Activated effector memory CD4-positive, alpha-beta T cell treated with anti-CD3 and anti-CD28 coated beads, Interleukin-2, amount 50 U/mL, for 16 hours (primary cell): ENCODE measurements at regions not wholly inside any gene's neighbourhood (a gene's known extent, or its start where the extent isn't known, plus 50 kb on each side); places are given as distances from the start of the nearest gene placed in this dataset.
A peak's percentile ranks its signal among the peaks of the same experiment; 100 is the strongest.
"Not testable (repeated sequence)": the region's sequence is repeated elsewhere in the genome, so short reads cannot be mapped to it uniquely, and the experiment has no call there.

ENCODE experiments used
- DNase-seq: peaks from one replicate; pipeline ENCODE4 v3.0.0-alpha.2; 2020

GRCh38 chr6:2363211-2363610 lies 117.8 kb upstream of the GMDS start:
- no peak for DNase-seq

GRCh38 chr6:2361195-2361594 lies 115.8 kb upstream of the GMDS start:
- no peak for DNase-seq

- DNase-seq: no peak
Measured at GRCh38 chr6:2360716-2361115, 115.3 kb upstream of the GMDS start.

- no peak for DNase-seq
Measured at GRCh38 chr6:2360126-2360525, 114.7 kb upstream of the GMDS start.

GRCh38 chr6:2355150-2355549 lies 109.7 kb upstream of the GMDS start:
- DNase-seq: no peak

GRCh38 chr6:2354138-2354491 lies 108.7 kb upstream of the GMDS start:
- no peak for DNase-seq

GRCh38 chr6:2353412-2354137 lies 108.2 kb upstream of the GMDS start:
- DNase-seq: peak; percentile 76

- no peak for DNase-seq
Measured at GRCh38 chr6:2351807-2352431, 106.5 kb upstream of the GMDS start.

GRCh38 chr6:2351090-2351489 lies 105.7 kb upstream of the GMDS start:
- DNase-seq: no peak

GRCh38 chr6:2346078-2346477 lies 100.7 kb upstream of the GMDS start:
- no peak for DNase-seq

GRCh38 chr6:2344319-2344905 lies 99.0 kb upstream of the GMDS start:
- DNase-seq: no peak

GRCh38 chr6:2327591-2327990 lies 82.2 kb upstream of the GMDS start:
- DNase-seq: no peak

GRCh38 chr6:2324166-2324953 lies 79.0 kb upstream of the GMDS start:
- no peak for DNase-seq

GRCh38 chr6:2317498-2317897 lies 72.1 kb upstream of the GMDS start:
- not testable (repeated sequence) for DNase-seq

GRCh38 chr6:2314641-2315040 lies 69.2 kb upstream of the GMDS start:
- DNase-seq: no peak

- DNase-seq: no peak
Measured at GRCh38 chr6:2310042-2310441, 64.6 kb upstream of the GMDS start.

GRCh38 chr6:2309122-2309521 lies 63.7 kb upstream of the GMDS start:
- no peak for DNase-seq

- DNase-seq: no peak
Measured at GRCh38 chr6:2307799-2308198, 62.4 kb upstream of the GMDS start.

- no peak for DNase-seq
Measured at GRCh38 chr6:2305951-2306350, 60.5 kb upstream of the GMDS start.

- DNase-seq: not testable (repeated sequence)
Measured at GRCh38 chr6:2302482-2302881, 57.1 kb upstream of the GMDS start.

- DNase-seq: no peak
Measured at GRCh38 chr6:2296781-2297180, 51.4 kb upstream of the GMDS start.
